Neutrophil (primary cell): ENCODE measurements at regions not wholly inside any gene's neighbourhood (a gene's known extent, or its start where the extent isn't known, plus 50 kb on each side); places are given as distances from the start of the nearest gene placed in this dataset.

Experiments
- H3K27ac ChIP-seq: fragments of 200-600 bp; sonication (generic); 2 replicates; pipeline ENCODE4 v1.5.1; 2016; ENCODE audit warnings: mild to moderate bottlenecking, moderate library complexity
- H3K27me3 ChIP-seq: fragments of 200-600 bp; sonication (generic); 2 replicates; pipeline ENCODE4 v1.6.0; 2016; ENCODE audit warnings: mild to moderate bottlenecking
- H3K36me3 ChIP-seq: fragments of 200-600 bp; sonication (generic); 2 replicates; pipeline ENCODE4 v1.5.1; 2017
- H3K4me1 ChIP-seq, 2 experiments: fragments of 200-600 bp in 1 of 2; sonication (generic) in 1 of 2; 1 replicate in 1 of 2; 2 replicates in 1 of 2; pipeline versions ENCODE4 v1.5.1 to v1.6.1; 2013 to 2016; ENCODE audit warnings: low read depth in 1 of 2, low read length in 1 of 2, mild to moderate bottlenecking in 1 of 2, moderate library complexity in 1 of 2; ENCODE audit not compliant: control insufficient read depth in 1 of 2, insufficient read depth in 1 of 2
- H3K4me3 ChIP-seq, 2 experiments: fragments of 200-600 bp in 1 of 2; sonication (generic) in 1 of 2; 1 replicate in 1 of 2; 2 replicates in 1 of 2; pipeline ENCODE4 v1.5.1; 2013 to 2016; ENCODE audit warnings: low read depth in 1 of 2, low read length in 1 of 2, mild to moderate bottlenecking in 1 of 2, moderate library complexity in 1 of 2
- H3K9me3 ChIP-seq: fragments of 200-600 bp; sonication (generic); 2 replicates; pipeline ENCODE4 v1.5.1; 2016
- CTCF ChIP-seq: fragments of 200-600 bp; sonication (generic); IDR thresholded peaks from 2 replicates; pipeline ENCODE4 v1.5.1; 2016; ENCODE audit warnings: antibody characterized with exemption

GRCh38 chr9:87115785-87116184, 168.5 kb upstream of the GAS1 start:
- no peak overlapping the region for H3K4me3 ChIP-seq
- no peaks in the 10 kb centered on the region for H3K9me3 ChIP-seq
- H3K27ac ChIP-seq = no peak overlapping the region
- no peaks in the 10 kb centered on the region for H3K36me3 ChIP-seq
- H3K27me3 ChIP-seq = no peaks in the 10 kb centered on the region
- no peaks in the 10 kb centered on the region for H3K4me1 ChIP-seq
- TF ChIP-seq CTCF = no peak

GRCh38 chr9:87116492-87116891, 169.2 kb upstream of the GAS1 start:
- Histone ChIP-seq H3K4me3 (no peak overlapping the region), H3K9me3 (no peaks in the 10 kb centered on the region), H3K27ac (no peak overlapping the region), H3K4me1 (no peaks in the 10 kb centered on the region), H3K36me3 (no peaks in the 10 kb centered on the region), H3K27me3 (no peaks in the 10 kb centered on the region)
- no peak for TF ChIP-seq CTCF

- no peak overlapping the region for H3K27ac ChIP-seq
- no peak overlapping the region for H3K4me3 ChIP-seq
- no peaks in the 10 kb centered on the region for H3K27me3 ChIP-seq
- no peaks in the 10 kb centered on the region for H3K36me3 ChIP-seq
- no peaks in the 10 kb centered on the region for H3K9me3 ChIP-seq
- no peak for TF ChIP-seq CTCF
- H3K4me1 ChIP-seq = no peaks in the 10 kb centered on the region
Observed at GRCh38 chr9:87118594-87118993, 171.3 kb upstream of the GAS1 start.

- TF ChIP-seq CTCF = no peak
- H3K27ac ChIP-seq = no peak overlapping the region
Observed at GRCh38 chr9:87119328-87119881, 172.1 kb upstream of the GAS1 start.

DNA sequence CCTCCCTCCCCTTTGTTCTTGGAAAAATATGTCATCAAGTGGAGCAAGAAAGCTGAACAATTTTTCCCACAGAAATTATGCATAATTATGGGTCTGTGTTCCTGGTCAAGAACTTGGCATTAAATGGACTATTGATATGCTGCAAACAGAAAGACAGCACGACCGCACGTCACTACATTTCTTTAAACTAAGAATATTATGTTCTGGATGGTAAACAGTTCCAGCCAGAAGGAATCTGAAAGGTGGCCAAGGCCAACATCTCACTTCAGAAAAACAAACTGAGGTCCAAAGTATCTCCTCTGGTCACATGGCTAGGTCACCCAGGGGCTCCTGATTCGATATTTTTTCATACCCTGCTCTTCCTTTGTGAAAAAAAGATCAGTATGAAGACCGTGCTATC, 173.3 kb upstream of the GAS1 start:
- TF ChIP-seq CTCF = no peak
- Histone ChIP-seq H3K4me3 (no peak overlapping the region), H3K27ac (no peak overlapping the region), H3K36me3 (no peaks in the 10 kb centered on the region), H3K4me1 (no peaks in the 10 kb centered on the region), H3K9me3 (no peaks in the 10 kb centered on the region), H3K27me3 (no peaks in the 10 kb centered on the region)

More at GRCh38 chr9:87119328-87119881, 172.1 kb upstream of the GAS1 start:
- no peak overlapping the region for H3K4me3 ChIP-seq
- no peaks in the 10 kb centered on the region for H3K9me3 ChIP-seq
- no peaks in the 10 kb centered on the region for H3K27me3 ChIP-seq
- H3K4me1 ChIP-seq = no peaks in the 10 kb centered on the region
- H3K36me3 ChIP-seq = no peaks in the 10 kb centered on the region
